ENCODE measurements at regions not wholly inside any gene's neighbourhood (a gene's known extent, or its start where the extent isn't known, plus 50 kb on each side); places are given as distances from the start of the nearest gene placed in this dataset.
"Not testable (repeated sequence)": the region's sequence is repeated elsewhere in the genome, so short reads cannot be mapped to it uniquely, and the experiment has no call there.

DNA sequence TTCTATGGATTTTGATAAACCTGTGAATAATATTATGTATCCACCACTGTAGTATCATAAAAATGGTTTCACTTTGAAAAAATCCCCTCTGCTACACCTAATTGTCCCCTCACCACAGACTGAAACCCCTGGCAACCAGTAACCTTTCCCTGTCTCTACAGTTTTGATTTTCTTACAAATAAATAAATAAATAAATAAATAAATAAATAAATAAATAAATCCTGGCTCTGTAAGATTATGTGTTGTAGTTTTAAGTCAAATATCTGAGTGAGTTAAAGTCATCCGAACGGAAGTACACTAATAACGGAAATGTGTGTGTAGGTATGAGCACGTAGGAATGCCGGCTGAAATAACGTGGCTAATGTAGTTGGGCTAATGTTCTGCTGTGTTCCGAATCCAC is 641.5 kb downstream of the GABRG1 start:
- no peak for DNase-seq (ENCODE audit: low read depth)

DNA sequence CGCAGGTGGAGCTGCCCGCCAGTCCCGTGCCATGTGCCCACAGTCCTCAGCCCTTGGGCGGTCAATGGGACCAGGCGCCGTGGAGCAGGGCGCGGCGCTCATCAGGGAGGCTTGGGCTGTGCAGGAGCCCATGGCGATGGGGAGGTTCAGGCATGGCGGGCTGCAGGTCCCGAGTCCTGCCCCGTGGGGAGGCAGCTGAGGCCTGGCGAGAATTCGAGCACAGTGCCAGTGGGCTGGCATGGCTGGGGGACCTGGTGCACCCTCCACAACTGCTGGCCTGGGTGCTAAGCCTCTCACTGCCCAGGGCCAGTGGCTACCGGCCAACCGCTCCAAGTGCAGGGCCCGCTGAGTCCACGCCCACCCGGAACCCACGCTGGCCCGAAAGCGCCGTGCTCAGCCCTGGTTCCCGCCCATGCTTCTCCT is 646.5 kb downstream of the GABRG1 start:
- no peak for DNase-seq (ENCODE audit: low read depth)

- no peak for DNase-seq (ENCODE audit: low read depth)
These were observed 648.3 kb downstream of the GABRG1 start for GRCh38 chr4:45475548-45475947.

- no peak for DNase-seq (ENCODE audit: low read depth)
These were observed 651.4 kb downstream of the GABRG1 start for GRCh38 chr4:45472490-45472889.

GRCh38 chr4:45471335-45471734 is 652.5 kb downstream of the GABRG1 start:
- no peak for DNase-seq (ENCODE audit: low read depth)

GRCh38 chr4:45467157-45467556 is 656.7 kb downstream of the GABRG1 start:
- DNase-seq (ENCODE audit: low read depth) = no peak

DNA sequence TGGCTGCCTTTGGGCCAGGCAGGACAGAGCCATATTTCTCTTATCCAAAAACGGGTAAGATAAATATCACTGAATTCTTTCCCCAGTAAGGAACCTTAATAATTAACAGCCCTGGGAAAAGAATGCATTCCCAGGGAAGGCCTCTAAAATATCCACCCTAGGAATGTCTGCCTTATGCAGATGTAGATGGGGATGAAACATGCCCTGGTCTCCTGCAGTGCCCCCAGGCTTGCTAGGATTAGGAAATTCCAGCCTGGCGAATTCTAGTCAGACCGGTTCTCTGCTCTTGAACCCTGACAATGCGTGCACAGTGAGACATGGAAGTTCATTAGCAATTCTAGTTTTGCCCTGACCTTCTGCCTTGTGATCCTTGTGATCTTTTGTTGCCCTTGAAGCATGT is 663.7 kb downstream of the GABRG1 start:
- not testable (repeated sequence) for DNase-seq (ENCODE audit: low read depth)

DNA sequence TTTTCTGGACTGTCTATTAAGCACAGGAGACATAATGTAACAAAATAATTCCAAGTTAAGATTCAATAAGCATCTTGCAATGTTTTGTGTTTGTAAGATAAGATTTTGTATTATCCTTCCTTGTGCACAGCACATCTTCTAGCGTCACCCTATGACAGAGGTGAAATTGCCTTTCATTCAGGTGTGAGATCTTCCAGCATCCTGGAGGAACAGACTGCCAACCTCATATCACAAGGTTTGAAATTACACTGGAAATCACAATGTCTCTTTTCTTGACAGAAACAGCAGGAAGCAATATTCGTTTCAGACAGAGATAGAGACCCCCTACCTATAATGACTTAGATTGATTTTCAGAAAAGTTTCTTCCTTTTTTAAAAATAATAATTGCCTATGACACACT is 668.6 kb downstream of the GABRG1 start:
- no peak for DNase-seq (ENCODE audit: low read depth)

DNA sequence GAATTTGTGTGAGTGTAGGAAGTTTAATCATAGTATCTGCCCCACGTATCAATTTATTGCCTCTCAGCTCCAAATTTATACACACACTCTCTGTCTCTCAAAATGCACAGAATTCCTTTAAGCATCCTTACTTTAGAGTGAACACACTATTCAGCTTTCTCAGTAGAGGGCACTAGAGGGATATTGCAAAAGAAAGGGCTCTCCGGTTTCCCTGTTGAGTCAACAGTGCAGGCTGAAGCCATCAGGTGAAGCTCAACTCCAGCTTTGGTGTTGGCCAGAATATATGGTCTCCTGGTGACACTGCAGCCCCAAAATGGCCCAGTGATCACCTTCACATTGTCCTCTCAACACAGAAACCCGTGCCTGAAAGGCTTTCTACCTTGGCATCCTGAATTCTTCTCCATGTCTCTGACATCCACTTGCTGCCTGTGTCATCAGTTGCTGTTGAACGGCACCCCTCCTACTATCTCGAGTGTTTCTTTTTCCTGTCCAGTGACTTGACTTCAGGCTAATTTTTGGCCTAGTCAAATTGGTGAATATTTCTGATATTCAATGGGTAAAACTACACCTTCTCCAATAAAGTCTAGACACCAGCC is 670.5 kb downstream of the GABRG1 start:
- DNase-seq (ENCODE audit: low read depth) = no peak

- DNase-seq (ENCODE audit: low read depth) = no peak
These were observed 681.4 kb downstream of the GABRG1 start for GRCh38 chr4:45442466-45442865.

DNA sequence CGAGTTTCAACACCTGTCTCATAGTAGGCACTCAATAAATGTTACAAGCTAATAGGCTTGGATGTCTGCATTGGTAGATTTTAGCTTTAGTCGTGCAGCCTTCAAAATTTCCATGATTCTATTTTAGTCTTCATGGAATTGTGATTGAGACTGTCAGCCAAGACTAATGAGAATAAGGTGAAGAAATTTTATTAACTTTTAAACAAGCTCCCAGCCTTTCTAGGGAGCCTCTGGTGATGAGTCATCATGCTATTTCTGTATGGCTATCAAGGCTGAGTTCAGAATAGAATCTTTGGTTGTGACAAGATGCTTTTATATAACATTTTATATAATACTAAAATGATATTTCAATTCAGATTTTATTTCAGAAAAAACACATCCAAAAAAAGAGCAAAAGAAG is 685.8 kb downstream of the GABRG1 start:
- no peak for DNase-seq (ENCODE audit: low read depth)

DNA sequence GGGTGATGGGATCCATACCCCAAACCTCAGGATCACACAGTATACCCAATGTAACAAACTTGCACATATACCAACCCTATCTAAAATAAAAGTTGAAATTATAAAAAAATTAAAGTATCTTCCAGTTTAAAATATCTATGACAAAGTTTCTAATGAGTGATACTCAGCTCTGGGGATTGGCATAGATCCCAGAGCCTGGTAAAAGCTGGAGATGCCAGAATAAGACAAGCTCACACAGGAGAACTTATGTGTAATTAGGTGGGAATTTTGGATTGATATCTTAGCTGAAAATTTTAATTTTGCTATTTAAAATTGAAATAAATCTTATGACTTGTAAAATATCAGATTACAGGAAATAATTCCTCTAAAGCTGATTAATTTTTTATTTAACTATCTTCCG is 686.5 kb downstream of the GABRG1 start:
- no peak for DNase-seq (ENCODE audit: low read depth)

DNA sequence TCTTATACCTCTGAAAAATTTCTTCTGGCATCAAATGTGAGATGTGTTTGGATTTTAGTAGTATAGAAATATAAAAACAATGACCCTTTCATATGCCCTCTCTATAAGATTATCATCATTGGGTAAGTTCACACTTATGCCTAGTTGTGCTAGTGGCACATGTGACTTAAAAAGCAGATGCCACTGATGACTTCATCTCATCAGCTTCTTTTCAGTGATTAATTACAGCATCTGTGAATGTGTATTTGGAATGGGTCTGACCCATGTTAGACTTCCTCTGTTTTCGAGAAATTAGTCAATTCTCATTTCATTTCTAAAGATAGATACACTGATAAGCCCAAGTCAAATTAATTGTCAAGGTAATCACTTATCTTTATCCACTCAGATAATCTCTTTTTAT is 698.7 kb downstream of the GABRG1 start:
- DNase-seq (ENCODE audit: low read depth) = no peak

- DNase-seq (ENCODE audit: low read depth) = no peak
These were observed 697.5 kb upstream of the GNPDA2 start for GRCh38 chr4:45423896-45424295.

GRCh38 chr4:45420091-45420674 is 693.8 kb upstream of the GNPDA2 start:
- not testable (repeated sequence) for DNase-seq (ENCODE audit: low read depth)

- no peak for DNase-seq (ENCODE audit: low read depth)
These were observed 684.4 kb upstream of the GNPDA2 start for GRCh38 chr4:45410701-45411210.

DNA sequence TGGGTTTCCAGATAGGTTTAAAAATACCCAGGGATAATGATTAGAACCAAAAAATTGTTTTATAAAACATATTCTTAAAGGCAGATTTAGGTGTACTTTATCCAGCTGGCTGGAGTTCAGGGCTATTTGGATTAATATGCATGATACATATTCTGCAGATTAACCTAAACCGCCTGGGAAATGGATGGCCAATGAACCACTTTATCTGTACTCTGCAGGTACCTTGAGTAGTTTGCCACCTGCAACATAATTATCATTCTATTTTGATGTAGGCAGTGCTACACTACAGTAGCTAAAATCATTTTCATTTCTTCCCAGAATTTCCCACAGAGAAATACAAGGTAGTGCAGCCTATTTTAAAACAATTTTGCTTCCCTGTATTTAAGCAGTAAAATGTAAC is 683.2 kb upstream of the GNPDA2 start:
- DNase-seq (ENCODE audit: low read depth) = no peak

- no peak for DNase-seq (ENCODE audit: low read depth)
These were observed 682.6 kb upstream of the GNPDA2 start for GRCh38 chr4:45408996-45409395.

DNA sequence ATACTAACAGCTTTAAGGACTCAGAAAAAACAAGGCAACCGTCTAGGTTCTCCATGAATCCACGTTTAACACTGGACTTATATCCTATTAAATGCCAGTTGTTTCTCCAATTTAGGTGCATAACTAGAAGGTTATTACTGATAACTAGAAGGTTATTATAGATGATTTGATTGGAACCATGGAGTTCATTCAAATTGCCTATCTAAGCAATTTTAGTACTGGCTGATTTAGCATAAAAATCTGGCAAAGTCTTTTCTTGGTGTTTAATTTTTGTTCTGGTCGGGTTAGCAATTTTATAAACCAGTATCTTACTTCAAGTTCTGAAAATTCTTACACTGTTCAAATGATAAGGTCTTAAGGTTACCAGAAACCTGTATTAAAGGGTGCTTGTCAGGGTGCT is 672.8 kb upstream of the GNPDA2 start:
- no peak for DNase-seq (ENCODE audit: low read depth)

DNA sequence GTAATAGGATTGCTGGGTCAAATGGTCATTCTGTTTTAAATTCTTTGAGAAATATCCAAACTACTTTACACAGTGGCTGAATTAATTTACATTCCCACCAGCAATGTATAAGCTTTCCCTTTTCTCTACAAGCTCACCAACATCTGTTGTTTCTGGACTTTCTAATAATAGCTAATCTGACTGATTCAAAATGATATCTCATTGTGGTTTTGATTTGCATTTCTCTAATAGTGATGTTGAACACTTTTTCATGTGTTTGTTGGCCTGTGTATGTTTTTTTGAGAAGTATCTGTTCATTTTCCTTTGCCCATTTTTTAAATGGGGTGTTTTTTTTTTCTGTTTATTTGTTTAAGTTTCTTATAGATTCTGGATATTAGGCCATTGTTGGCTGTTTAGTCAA is 659.0 kb upstream of the GNPDA2 start:
- DNase-seq (ENCODE audit: low read depth) = no peak

GRCh38 chr4:45370408-45370807 is 644.1 kb upstream of the GNPDA2 start:
- DNase-seq (ENCODE audit: low read depth) = no peak

GRCh38 chr4:45368832-45369231 is 642.5 kb upstream of the GNPDA2 start:
- no peak for DNase-seq (ENCODE audit: low read depth)

- no peak for DNase-seq (ENCODE audit: low read depth)
These were observed 637.6 kb upstream of the GNPDA2 start for GRCh38 chr4:45363931-45364330.
